Stimulated activated CD4-positive, alpha-beta T cell treated with anti-CD3 and anti-CD28 coated beads, TNF-alpha, amount 100 ng/mL, for 48 hours (primary cell): ENCODE measurements at regions not wholly inside any gene's neighbourhood (a gene's known extent, or its start where the extent isn't known, plus 50 kb on each side); places are given as distances from the start of the nearest gene placed in this dataset.

ENCODE experiments used
- DNase-seq, 3 donors: peaks; one replicate each; pipeline ENCODE4 v3.0.0-alpha.2; 2020; ENCODE audit warnings: low read depth in 3 of 3

DNA sequence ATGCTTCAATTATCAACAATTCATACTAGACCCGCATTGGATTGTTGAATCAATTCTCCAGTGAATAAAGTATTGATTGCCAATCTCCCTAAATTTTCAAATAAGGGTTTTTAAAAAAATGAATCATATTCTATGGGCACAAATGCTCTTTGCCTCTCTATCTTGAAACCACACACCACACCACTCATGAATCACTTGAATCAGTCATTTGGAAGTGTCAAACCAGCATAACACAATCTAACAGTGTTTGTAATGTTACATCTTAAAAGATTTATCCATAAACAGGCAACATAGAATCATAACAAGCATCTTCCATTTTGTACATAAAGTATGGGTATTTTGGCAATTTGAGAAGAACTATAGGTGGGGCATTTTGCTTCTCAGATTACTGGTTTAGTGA lies 219.5 kb upstream of the MIR17HG start:
- no peak for DNase-seq

DNA sequence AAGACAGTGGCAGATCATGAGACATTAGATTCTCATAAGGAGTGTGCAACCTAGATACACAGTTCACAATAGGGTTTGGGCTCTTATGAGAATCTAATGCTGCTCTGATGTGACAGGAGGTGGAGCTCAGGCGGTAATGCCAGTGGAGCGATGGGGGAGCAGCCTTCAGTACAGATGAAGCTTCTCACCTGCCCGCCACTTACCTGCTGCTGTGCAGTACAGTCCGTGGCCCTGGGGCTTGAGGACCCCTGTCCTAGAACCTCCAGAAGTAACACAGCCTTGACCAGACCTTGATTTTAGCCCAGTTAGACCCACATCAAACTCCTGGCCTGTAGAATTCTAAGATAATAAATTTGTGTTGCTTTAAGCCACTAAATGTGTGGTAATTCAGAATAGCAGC lies 215.1 kb upstream of the MIR17HG start:
- no peak for DNase-seq

DNA sequence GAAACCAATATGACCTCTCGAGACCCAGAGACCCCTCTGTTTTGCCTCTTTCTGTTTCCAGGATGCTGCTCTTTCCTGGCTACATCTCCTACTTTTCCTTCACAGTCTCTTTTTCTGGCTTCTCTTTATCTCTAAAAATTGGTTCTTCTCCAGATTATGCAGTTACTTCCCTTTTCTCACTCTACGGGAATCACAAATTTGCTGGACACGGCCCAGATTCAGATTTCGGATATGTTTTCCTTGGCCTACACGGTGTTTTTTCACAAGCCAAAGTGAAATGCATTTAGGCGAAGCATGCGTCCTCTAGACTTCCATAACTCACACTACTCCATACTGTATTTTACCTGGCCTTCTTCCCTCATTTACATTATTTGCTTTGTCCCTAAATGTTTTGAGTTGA lies 214.7 kb upstream of the MIR17HG start:
- DNase-seq: no peak

DNA sequence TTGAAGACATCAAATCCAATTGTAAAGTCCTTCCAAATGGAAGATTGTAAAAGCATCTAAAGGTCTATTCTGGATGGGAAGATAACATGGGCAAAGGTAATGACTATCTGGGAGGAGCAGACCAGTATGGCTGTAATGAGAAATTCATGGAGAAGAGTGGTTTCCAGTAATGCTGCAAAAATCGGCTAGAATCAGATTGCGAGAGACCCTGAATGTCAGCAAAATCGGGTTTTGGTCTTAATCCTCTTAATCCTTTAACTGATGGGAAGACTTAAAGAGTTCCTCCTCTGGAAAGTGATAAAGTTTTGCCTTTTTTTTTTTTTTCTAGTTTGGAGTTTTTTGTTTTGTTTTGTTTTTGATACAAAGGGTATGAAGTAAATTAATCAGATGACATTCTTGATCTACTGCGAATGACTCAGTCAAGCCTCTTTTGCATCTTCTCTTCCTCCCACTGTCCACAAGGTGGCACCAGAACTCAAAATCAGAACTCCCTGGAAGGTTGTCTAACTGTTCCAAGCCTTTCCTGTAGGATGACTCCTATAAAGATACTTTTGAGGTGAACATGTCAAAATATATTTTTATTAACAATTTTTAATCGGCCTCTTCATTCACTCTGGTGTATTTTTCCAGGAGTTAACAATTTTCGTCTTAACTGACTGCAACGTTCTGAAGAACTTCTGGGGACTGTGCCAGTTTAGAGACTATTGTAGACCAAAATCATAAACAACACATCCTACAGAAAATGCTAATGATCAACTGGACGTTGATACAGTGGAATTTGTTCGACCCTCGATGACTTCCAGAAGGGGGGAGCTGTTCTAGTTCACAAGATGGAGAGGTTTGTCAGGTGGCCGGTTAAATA lies 213.3 kb upstream of the MIR17HG start:
- DNase-seq: peak in 2 of 3 donors; percentile 6 to 15

DNA sequence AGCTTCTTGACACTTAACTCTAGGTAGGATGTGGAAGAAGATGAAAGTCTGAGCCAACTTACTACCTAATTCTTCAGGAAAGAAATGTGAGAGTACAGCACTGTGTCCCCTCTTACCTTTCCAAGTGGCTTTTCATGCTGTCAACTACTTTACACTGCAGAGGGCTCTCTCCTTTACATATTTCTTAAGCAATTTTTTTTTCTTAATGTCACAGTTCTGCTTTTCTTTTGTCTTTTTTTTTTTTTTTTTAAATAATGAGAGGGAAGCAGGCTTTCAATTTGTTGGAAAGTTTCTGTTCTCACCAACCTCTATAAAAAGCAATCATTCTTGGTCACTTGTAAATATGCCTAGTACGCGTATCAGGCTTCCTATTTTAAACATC lies 212.7 kb upstream of the MIR17HG start:
- DNase-seq: no peak

DNA sequence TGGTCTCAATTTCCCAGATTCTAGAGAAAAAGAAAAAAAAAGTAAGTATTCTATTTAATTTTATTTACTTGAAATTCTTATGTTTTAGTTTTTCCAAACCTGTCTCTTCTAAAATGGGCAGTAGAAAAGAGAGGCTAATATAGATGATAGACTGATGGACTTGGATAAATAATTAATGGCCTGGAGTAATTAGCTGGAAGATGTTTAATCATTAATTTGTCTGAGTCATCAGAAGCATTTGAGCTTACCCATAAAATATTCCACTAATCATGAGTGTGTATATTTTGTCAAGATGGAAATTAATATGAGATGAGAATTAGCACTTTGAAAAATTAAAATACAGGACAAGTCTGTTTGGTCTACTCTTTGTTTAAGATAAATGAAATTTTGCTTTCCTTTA lies 212.1 kb upstream of the MIR17HG start:
- DNase-seq: no peak

DNA sequence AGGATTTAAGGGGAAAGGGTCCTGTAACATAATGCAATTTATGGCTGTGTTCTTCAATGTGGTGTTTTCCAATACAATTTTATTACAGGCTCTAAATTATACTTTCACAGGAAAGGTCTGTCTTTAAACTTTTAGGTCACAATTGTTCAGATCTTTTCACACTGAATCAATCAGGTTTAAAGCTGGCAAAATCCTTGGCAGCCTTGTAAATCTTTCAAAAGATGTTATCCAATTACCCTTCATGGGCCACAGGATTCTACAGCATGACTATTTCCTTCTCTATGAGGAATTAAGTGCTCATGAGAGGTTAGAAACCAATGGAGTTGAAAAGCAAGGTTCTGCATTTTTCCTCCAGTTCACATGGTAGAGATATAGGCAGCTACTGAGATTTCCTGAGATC lies 211.5 kb upstream of the MIR17HG start:
- DNase-seq: no peak

DNA sequence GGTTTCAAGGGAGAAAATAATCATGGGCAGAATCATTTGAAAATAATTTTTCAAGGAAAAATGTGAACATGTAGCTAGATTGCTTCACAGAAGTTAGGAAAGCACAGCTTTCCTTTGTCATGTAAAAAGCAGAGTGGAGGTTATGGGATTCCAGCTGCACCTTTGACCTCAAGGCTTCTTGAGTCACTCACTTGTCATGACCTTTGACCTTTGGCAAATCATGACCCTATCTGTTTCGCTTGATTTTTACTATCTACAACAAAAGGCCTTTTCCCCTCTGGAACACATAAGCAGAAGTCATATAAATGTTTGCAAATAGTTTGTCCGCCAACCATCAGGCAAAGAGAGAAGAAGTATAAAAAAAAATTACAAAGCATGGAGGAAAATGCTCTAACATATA lies 210.7 kb upstream of the MIR17HG start:
- no peak for DNase-seq

DNA sequence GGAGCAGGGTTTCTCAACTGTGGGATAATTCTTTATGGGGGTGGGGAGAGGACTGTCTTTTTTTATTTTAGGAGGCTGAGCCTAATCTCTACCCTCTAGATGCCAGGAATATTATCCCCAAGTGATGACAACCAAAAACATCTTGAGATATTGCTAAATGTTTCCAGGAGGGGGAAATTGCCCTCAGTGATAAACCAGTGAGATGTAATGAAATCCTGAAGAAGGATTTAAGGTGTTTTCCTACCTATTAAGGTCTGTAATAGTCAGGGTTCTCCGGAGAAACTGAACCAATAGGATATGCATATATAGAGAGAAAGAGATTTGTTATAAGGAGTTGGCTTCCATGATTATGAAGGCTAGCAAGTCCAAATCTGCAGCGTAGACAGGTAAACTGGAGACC lies 208.3 kb upstream of the MIR17HG start:
- DNase-seq: no peak

DNA sequence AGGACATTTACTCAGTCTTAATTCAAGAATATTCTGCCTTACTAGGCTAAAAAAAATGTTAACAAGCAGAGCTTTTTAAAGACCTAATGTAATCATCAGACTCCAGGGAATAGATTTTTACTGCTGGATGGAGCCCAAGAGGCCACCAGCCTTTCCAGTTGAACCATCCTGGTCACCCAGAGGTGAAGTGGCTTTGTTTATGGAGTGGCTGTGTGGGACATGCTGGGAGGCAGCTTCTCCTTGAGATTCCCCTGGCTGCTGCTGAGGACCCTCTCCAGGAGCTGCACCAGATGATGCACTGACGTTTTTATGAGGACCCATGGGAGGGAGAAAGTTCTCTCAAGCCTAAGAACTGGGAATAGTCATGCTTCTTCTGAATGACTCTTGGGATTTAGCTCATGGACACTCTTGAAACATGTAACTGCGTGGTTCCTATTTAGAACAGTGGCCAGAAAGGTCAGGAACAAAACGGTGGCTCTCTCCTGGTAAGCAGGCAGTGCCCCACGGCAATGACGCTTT lies 205.9 kb upstream of the MIR17HG start:
- DNase-seq: no peak

DNA sequence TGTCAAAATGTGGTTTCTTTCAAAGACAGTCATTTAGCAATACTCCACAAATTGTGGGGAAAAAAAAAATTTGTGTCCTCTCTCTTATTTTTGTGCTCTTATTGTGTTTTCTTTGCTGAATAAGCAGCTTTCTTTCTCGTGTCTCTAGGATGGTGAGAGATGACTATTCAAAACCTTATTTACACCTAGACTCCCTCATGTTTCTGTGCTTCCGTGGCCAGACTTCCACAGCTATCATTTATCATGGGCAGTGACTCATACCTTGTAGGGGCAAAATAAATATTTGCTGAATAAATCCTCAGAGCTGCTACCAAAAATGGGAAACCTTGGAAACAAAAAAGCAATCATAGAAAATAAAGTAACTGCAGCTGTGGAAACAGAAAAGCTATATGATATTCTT lies 204.9 kb upstream of the MIR17HG start:
- no peak for DNase-seq

DNA sequence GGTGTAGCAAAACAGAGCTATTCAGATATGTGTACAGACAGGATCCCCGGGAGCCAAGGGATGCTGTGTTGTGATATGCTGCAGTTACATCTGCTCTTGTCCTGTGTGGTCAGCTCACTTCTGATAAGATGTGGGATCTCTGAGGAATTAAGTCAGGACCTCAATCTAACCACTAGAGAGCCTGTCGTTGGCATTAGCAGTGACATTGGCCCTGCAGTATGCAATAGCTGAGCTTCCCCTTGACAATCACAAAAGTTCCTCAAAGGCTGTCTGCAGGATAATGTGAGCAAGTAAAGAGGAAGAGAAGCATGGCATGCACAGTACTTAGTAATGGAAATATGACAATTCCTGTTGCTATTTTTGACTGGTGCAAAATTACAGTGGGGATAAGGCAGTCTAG lies 203.4 kb upstream of the MIR17HG start:
- no peak for DNase-seq

DNA sequence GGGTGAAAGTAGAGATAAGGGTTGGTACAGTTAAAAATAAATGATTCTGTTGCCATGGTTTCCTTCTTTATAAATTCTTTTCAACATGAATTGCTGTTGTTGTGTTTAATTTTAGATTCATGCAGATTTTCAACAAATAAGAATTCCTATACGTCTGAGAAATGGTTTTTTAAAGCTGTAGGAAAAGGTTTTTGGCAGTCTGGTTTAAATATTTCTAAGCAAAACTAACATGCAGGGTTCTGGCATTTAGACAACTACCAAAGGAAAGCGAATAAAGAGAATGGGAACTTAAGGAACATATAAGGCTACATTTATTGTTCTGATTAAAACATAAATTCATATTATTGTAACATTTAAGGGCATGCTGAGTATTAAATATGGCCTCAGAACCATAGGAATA lies 203.0 kb upstream of the MIR17HG start:
- DNase-seq: no peak

DNA sequence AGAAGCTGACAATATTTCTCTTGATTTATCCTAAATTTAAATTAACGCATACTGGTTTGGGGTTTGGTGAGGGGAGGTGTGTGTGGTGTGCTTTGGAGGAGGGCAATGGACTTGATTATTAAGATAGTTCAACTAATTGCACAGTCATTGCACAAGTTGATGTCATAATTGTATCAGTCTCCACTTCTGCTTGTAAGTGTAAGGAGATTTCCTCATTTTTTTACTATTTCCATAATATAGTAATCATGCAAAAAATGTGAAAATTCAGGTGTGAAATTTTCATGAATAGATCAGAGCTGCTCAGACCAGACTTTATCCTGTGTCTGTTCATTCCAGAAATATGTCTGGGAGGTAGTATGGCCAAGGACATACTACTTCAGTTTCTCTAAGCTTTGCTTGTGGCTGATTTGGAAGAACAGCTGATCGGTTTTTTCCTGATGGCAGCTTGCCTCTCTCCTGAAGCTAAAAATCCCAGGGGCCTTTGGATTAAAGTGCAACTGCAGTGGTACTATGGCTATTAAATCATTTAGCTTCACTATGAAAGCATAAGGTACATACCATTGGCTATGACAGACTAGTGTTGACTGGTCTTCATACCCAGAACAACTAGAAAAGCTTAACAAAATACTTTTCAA lies 201.8 kb upstream of the MIR17HG start:
- no peak for DNase-seq

DNA sequence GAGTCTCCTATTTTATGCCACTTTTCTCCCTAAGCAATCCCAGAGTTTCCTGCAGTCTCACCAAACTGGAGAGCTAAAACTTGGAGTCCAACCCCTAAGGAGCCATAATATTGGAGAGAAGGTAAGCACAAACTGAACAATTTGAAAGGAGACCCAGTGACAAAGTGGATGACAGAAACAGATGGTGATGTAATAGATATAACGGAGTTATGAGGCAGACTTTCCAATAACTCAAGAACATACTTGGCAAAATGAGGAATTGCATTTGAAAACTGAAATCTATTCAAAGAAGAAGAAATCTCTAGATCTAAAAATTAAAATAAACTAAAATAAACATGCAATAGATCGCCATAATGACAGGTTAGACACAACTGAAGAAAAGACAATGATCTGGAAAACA lies 200.9 kb upstream of the MIR17HG start:
- DNase-seq: no peak

DNA sequence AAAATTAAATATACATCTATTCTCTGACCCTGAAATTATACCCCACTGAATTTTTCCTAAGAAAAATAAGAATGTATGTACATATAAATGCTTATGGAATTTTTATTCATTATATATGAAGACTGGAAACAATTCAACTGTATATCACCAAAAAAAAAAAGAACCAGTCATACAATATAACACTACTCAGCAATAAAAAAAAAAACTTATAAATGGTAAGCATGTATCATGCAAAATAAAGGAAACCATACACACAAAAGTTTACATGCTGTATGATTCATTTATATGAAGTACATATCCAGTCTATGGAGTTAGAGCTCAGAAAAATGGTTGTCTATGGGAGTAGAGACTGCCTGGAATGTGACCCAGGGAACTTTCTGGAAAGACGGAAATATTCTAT lies 199.4 kb upstream of the MIR17HG start:
- no peak for DNase-seq

DNA sequence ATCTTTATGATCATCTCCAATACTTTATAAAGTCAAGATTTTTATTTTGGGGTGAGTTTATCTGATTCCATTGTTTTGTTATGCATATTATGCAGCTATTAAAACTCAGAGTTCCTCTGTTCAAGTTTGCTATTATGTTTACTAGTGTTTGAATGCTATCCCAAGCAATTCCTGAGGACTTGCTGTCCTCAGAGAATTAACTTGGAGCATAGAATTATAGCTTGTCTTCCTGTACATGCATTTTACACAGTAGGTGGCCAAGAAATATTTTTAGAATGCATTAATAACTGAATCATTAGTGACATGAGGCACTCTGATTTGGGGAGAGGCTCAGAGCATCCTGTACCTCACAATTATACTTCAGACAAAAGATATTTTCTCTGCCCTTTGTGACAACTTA lies 195.6 kb upstream of the MIR17HG start:
- DNase-seq: no peak

DNA sequence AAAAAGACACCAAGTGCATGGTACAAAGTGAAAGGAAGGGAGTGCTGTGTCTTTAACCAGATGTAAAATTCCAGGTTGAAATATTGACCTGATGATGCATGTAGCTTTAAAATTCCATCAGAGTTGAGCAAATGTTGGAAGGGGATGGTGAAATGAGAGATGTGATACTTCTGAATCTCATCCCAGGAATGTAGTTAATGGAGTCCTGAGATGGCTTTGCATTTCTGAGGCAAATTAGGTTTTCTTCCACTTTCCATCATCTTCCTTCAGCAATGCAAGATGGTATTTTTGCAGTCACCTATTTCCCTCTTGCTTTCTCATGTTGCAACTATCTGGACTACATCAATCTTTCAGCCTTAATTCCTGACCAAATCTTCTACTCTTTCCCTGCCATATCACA lies 194.1 kb upstream of the MIR17HG start:
- no peak for DNase-seq

DNA sequence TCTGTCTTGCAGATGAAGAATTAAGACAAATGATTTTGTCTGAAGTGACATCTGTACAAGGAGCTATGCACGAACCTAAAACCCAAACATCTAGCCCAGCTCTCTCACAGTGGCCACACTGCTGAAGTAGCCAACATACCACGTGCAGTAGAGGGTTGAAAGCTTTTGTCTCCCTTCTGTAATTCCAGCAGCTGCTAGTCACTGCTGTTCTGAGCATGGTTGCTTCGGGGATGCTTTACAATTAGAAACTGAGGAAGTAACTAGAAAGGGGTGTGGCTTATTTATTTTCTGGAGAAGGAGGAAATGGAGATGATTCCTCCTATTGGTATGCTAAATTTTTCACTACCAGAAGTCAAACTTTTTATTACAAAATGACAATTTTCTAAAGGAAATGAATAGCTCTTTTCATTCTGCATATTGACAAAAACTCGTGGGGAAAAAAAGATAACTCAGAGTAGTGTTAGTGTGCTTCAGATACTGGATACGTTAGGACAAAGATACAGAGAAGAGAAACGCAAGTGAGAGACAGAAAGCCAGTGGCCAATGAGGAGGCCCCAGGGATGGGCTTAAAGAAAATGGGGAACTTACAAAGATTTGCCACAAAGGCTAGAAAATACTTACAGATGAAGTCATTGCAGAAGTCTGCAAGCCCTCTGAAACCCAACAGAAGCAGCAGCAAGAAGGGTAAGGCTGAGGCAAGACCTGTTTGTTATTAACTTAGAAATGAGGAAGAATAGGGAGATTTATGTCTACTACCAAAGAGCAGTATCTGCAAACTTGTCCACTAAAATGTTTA lies 192.7 kb upstream of the MIR17HG start:
- no peak for DNase-seq

DNA sequence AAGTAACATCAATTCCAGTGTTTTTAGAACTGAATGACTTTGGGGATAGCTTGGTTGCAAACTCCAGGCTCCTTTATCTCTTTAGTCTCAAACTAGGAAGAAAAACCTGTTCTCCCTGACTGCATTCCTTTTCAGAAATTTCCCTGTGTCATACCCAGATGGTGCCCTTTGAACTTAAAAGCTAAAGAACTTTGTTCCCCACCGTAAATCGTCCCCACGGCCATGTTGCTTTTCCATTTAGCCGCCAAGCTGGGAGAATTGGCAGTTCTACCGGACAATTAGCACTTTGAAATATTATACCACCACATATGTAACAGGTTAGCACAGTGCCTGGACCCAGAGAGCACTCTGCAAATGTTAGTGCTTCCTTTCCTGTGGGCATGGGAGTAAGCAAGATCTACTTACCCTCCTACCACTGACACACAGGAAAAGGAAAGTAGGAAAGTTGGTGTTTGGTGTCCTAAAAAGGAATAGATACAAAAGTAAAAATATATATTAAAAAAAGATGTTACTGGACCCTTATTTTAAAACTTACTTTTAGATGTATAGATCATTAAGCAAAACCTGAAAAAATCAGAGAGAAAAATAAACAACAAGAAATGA lies 191.9 kb upstream of the MIR17HG start:
- no peak for DNase-seq

DNA sequence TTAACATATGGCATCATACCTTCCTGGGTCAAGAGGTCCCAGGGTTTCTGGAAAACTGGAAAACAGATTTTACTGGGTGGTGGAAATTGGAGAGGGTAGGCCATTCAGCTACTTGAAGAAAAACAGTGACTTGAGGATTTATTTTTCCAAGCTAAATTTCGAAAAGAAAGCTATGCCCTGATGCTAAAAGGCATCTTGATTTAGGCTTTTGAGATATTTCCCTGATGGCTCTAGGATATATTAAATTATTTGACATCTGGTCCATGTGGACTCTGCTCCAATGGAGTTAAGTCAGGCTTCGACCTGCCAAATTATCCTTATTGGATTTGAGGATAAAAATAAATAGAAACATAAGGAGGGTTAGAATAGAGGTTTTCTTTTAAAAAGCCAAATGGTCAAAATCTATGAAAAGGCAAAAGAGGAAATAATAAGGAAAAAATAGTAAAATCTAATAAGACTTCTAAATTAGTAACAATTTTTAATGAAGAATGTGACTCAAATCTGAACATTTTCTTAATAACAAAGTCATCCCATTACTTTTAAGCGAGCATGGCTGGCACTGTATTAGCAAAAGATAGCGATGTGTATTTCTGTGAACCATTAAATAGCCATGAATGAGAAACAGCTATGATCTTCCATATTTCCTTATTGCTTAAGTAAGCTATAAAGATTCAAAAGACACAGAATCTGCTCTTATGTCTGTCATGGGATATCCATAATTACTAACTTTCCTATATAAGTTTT lies 190.0 kb upstream of the MIR17HG start:
- DNase-seq: no peak

DNA sequence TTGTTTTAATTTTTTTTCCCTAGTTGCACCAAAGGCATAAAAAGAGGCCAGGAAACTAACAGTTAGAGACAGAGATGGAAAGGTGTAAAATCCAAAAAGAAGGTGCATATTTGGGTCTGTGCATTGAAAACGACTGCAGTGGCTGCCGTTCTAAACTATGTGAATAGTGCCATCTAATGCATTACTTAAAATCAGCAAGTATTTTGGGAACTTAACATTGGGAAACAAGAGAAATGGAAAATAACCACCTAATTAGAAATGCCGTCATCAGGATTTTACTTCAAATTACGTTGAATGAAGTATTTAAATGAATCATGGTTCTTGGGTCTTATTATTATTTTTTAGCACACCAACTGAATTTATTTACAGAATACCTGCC lies 189.5 kb upstream of the MIR17HG start:
- no peak for DNase-seq
